ENCODE measurements at regions not wholly inside any gene's neighbourhood (a gene's known extent, or its start where the extent isn't known, plus 50 kb on each side); places are given as distances from the start of the nearest gene placed in this dataset.

- Histone ChIP-seq H3K27ac (ENCODE audit: extremely low read length, insufficient read depth, low read length) (no peak overlapping the region), H3K9me3 (ENCODE audit: low read length) (no peaks in the 10 kb centered on the region), H3K27me3 (ENCODE audit: control insufficient read depth in 1 of 2, insufficient read depth in 2 of 2, low read length in 2 of 2) (0 out of 5 replicates have a peak, but pooled peaks cover 0 to 1% of the 10 kb centered on the region in 2 experiments), H3K79me2 (ENCODE audit: insufficient read depth, low read length) (no peaks in the 10 kb centered on the region), H3K4me1 (ENCODE audit: insufficient read depth, low read length) (peaks cover 28% of the 10 kb centered on the region), H4K20me1 (ENCODE audit: insufficient read depth, low read length) (no peaks in the 10 kb centered on the region), H3K36me3 (replicated peaks in 1 of 2; ENCODE audit: control insufficient read depth in 1 of 2, insufficient read depth in 2 of 2, low read length in 2 of 2) (no peaks in the 10 kb centered on the region), H3K4me3 (replicated peaks in 1 of 3; ENCODE audit: insufficient read depth in 1 of 3, low read depth in 2 of 3, low read length in 3 of 3) (no peak overlapping the region), H3K9ac (ENCODE audit: insufficient read depth, low read depth, low read length) (no peak overlapping the region), H2AFZ (ENCODE audit: low read length) (no peak overlapping the region), H3K4me2 (ENCODE audit: low read depth, low read length) (no peak overlapping the region)
- intact Hi-C loops (cut with micrococcal nuclease; ENCODE audit: unreplicated experiment) (loop anchor here (2.0 kb wide), 2 partner anchors 15 to 149 kb away; partner anchors contain the start of gene KIF5B), in situ Hi-C loops (cut with HindIII; ENCODE audit: extremely low pct_ligation_motif_present, low pct_unique_long_range_greater_than_20kb) (loop anchor here (25.0 kb wide), 1 partner anchor 368 kb away; no protein-coding TSS in a partner anchor)
- TF ChIP-seq ZNF879 (CRISPR knock-in tag; IDR thresholded peaks at IDR 0.05): no peak
- no peak for TF ChIP-seq IKZF1 (IDR thresholded peaks at IDR 0.05)
- TF ChIP-seq TBX3 (IDR thresholded peaks at IDR 0.05; ENCODE audit: borderline replicate concordance): no peak
- no peak for TF ChIP-seq SNRNP70 (IDR thresholded peaks at IDR 0.05; ENCODE audit: low read depth, low read length)
- TF ChIP-seq SP5 (CRISPR knock-in tag; IDR thresholded peaks at IDR 0.05; ENCODE audit: borderline replicate concordance, low read depth): no peak
- TF ChIP-seq ZFAT (CRISPR knock-in tag; conservative IDR thresholded peaks at IDR 0.05): no peak
- no peak for TF ChIP-seq ZNF749 (CRISPR knock-in tag; IDR thresholded peaks at IDR 0.05; ENCODE audit: borderline replicate concordance)
- no peak for TF ChIP-seq RXRA (CRISPR knock-in tag; IDR thresholded peaks at IDR 0.05)
- 11% methylated on average over 1 of the region's 1 CpG for WGBS (ENCODE audit: low lambda C conversion rate)
- no peak for FAIRE-seq
- no peak for DNase-seq (ENCODE audit: low spot score)
- CTCF ChIA-PET (ENCODE audit: low intra/inter-chr PET ratio, low total read pairs): no interaction called here
- no TSS peak for BruUV-seq (replicated peaks)
- no peak for ATAC-seq
- POLR2A ChIA-PET: no interaction called here
Measured at GRCh38 chr10:32205670-32206069, 141.3 kb downstream of the EPC1 start.

GRCh38 chr10:32204606-32205005 is 142.4 kb downstream of the EPC1 start:
- Histone ChIP-seq H3K36me3 (replicated peaks in 1 of 2; ENCODE audit: control insufficient read depth in 1 of 2, insufficient read depth in 2 of 2, low read length in 2 of 2) (no peaks in the 10 kb centered on the region), H3K79me2 (ENCODE audit: insufficient read depth, low read length) (no peaks in the 10 kb centered on the region), H3K27ac (ENCODE audit: extremely low read length, insufficient read depth, low read length) (no peak overlapping the region), H3K4me2 (ENCODE audit: low read depth, low read length) (no peak overlapping the region), H3K4me1 (ENCODE audit: insufficient read depth, low read length) (peaks cover 31% of the 10 kb centered on the region), H3K27me3 (ENCODE audit: control insufficient read depth in 1 of 2, insufficient read depth in 2 of 2, low read length in 2 of 2) (no peaks in the 10 kb centered on the region), H4K20me1 (ENCODE audit: insufficient read depth, low read length) (no peaks in the 10 kb centered on the region), H2AFZ (ENCODE audit: low read length) (no peak overlapping the region), H3K9me3 (ENCODE audit: low read length) (no peaks in the 10 kb centered on the region), H3K9ac (ENCODE audit: insufficient read depth, low read depth, low read length) (no peak overlapping the region), H3K4me3 (replicated peaks in 1 of 3; ENCODE audit: insufficient read depth in 1 of 3, low read depth in 2 of 3, low read length in 3 of 3) (no peak overlapping the region)
- TF ChIP-seq SP5 (CRISPR knock-in tag; IDR thresholded peaks at IDR 0.05; ENCODE audit: borderline replicate concordance, low read depth): no peak
- TF ChIP-seq SNAI1 (CRISPR knock-in tag; IDR thresholded peaks at IDR 0.05; ENCODE audit: borderline replicate concordance): no peak
- TF ChIP-seq ARID3A (IDR thresholded peaks at IDR 0.05; ENCODE audit: low read depth, low read length): no peak
- no peak for TF ChIP-seq SRSF4 (IDR thresholded peaks at IDR 0.05; ENCODE audit: low read depth, low read length, poor library complexity, severe bottlenecking)
- no peak for TF ChIP-seq ZNF678 (CRISPR knock-in tag; IDR thresholded peaks at IDR 0.05)
- TF ChIP-seq BCL6 (CRISPR knock-in tag; IDR thresholded peaks at IDR 0.05): peak; percentile 75
- no peak for TF ChIP-seq KAT8 (CRISPR knock-in tag; IDR thresholded peaks at IDR 0.05)
- intact Hi-C loops (cut with micrococcal nuclease; ENCODE audit: unreplicated experiment): no loop called here
- BruUV-seq (replicated peaks): no TSS peak
- ChIA-PET CTCF (ENCODE audit: low intra/inter-chr PET ratio, low total read pairs) (no interaction called here), POLR2A (no interaction called here)
- in situ Hi-C loops (cut with HindIII; ENCODE audit: extremely low pct_ligation_motif_present, low pct_unique_long_range_greater_than_20kb): loop anchor here (25.0 kb wide), 1 partner anchor 367 kb away; no protein-coding TSS in a partner anchor
- FAIRE-seq: no peak
- no peak for ATAC-seq
- DNase-seq (ENCODE audit: low spot score): no peak
- 7% methylated on average over 2 of the region's 2 CpGs for WGBS (ENCODE audit: low lambda C conversion rate)
